ENCODE measurements at regions not wholly inside any gene's neighbourhood (a gene's known extent, or its start where the extent isn't known, plus 50 kb on each side); places are given as distances from the start of the nearest gene placed in this dataset.

DNA sequence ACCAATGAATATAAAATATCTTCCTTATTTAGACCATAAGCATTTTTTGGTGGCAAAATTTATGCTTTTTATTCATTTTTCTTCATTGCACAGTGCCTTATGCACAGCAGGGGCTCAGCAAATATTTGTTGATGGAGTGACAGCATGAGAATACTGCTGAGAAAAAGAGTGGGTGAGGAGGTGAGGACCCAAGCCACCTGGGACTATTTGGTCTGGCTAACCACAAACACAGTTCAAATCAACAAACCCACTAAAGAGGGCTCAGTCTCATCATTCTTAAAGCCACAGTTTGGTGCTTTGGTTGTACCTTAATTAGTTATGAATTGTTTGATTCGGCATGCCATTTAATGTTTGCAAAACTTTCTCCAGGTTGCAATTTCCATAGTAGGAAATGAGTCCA, 183.5 kb upstream of the ZNF521 start:
- Histone ChIP-seq H3K36me3 (ENCODE audit: control insufficient read depth in 1 of 2, insufficient read depth in 2 of 2, low read length in 2 of 2) (no peaks in the 10 kb centered on the region), H3K4me1 (ENCODE audit: control insufficient read depth in 1 of 2, insufficient read depth in 2 of 2, low read length in 2 of 2) (no peaks in the 10 kb centered on the region), H2AFZ (ENCODE audit: low read depth, low read length, poor library complexity, severe bottlenecking) (no peak overlapping the region), H3K4me2 (ENCODE audit: low read length) (no peak overlapping the region), H3K4me3 (replicated peaks in 1 of 2; ENCODE audit: low read depth in 1 of 2, low read length in 2 of 2) (no peak overlapping the region), H3K9ac (ENCODE audit: low read length) (no peak overlapping the region), H3K27ac (ENCODE audit: low read depth, low read length) (no peak overlapping the region), H3K9me2 (ENCODE audit: insufficient read depth) (no peaks in the 10 kb centered on the region), H3K27me3 (ENCODE audit: insufficient read depth, low read length) (no peaks in the 10 kb centered on the region), H4K20me1 (ENCODE audit: insufficient read depth) (no peaks in the 10 kb centered on the region), H3K79me2 (ENCODE audit: insufficient read depth, low read length) (no peaks in the 10 kb centered on the region), H3K9me3 (ENCODE audit: control insufficient read depth in 1 of 2, insufficient read depth in 1 of 2, low read depth in 1 of 2, low read length in 2 of 2) (no peaks in the 10 kb centered on the region; a peak in 1 of 4 replicates)
- intact Hi-C loops (cut with micrococcal nuclease) = no loop called here
- ATAC-seq (no peak), DNase-seq (ENCODE audit: low read depth, low spot score) (no peak)
- RAD21 ChIA-PET (ENCODE audit: low non-redundant PET in 1 of 2, low total read pairs in 2 of 2, uncharacterized antibody in 2 of 2, unreplicated experiment in 2 of 2) = no interaction called here
- CTCF ChIA-PET = no interaction called here
- BruUV-seq (replicated peaks) = no TSS peak
- POLR2A ChIA-PET = no interaction called here
- TF ChIP-seq RAD21 (IDR thresholded peaks at IDR 0.05; ENCODE audit: low read depth) = no peak
- TF ChIP-seq POLR2AphosphoS5 (IDR thresholded peaks at IDR 0.05; ENCODE audit: low read depth, low read length) = no peak
- TF ChIP-seq ATF3 (IDR thresholded peaks at IDR 0.05) = no peak
- TF ChIP-seq REST (IDR thresholded peaks at IDR 0.05; ENCODE audit: low read depth) = no peak
- TF ChIP-seq YY1 (IDR thresholded peaks at IDR 0.05; ENCODE audit: extremely low read depth, insufficient replicate concordance, low read depth, low read length) = no peak
- TF ChIP-seq EGR1 (IDR thresholded peaks at IDR 0.05; ENCODE audit: low read depth) = no peak
- no peak for TF ChIP-seq SIN3A (IDR thresholded peaks at IDR 0.05; ENCODE audit: low read depth)
- TF ChIP-seq ZFX (IDR thresholded peaks at IDR 0.05) = no peak
- no peak for TF ChIP-seq TCF7L2 (IDR thresholded peaks at IDR 0.05; ENCODE audit: borderline replicate concordance, extremely low read depth, insufficient read depth, insufficient read length)
- no peak for TF ChIP-seq SP1 (IDR thresholded peaks at IDR 0.05; ENCODE audit: low read depth)
- no peak for TF ChIP-seq SRF (IDR thresholded peaks at IDR 0.05; ENCODE audit: low read depth)
- TF ChIP-seq, protein P1, sequence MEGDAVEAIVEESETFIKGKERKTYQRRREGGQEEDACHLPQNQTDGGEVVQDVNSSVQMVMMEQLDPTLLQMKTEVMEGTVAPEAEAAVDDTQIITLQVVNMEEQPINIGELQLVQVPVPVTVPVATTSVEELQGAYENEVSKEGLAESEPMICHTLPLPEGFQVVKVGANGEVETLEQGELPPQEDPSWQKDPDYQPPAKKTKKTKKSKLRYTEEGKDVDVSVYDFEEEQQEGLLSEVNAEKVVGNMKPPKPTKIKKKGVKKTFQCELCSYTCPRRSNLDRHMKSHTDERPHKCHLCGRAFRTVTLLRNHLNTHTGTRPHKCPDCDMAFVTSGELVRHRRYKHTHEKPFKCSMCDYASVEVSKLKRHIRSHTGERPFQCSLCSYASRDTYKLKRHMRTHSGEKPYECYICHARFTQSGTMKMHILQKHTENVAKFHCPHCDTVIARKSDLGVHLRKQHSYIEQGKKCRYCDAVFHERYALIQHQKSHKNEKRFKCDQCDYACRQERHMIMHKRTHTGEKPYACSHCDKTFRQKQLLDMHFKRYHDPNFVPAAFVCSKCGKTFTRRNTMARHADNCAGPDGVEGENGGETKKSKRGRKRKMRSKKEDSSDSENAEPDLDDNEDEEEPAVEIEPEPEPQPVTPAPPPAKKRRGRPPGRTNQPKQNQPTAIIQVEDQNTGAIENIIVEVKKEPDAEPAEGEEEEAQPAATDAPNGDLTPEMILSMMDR (IDR thresholded peaks at IDR 0.05 in 2 of 3, conservative IDR thresholded peaks at IDR 0.05 in 1 of 3; ENCODE audit: borderline replicate concordance in 1 of 3, insufficient read depth in 1 of 3, low read depth in 2 of 3, low read length in 2 of 3) = no peak
- no peak for TF ChIP-seq EZH2phosphoT487 (IDR thresholded peaks at IDR 0.05; ENCODE audit: borderline replicate concordance)
- TF ChIP-seq FOSL1 (IDR thresholded peaks at IDR 0.05; ENCODE audit: low read depth) = no peak
- TF ChIP-seq CEBPB (IDR thresholded peaks at IDR 0.05; ENCODE audit: low read depth) = no peak
- TF ChIP-seq JUND (IDR thresholded peaks at IDR 0.05) = no peak
- TF ChIP-seq ZNF274 (IDR thresholded peaks at IDR 0.05; ENCODE audit: low read depth, low read length) = no peak
- no peak for TF ChIP-seq ELF1 (IDR thresholded peaks at IDR 0.05; ENCODE audit: borderline replicate concordance, low read depth)
- TF ChIP-seq EZH2 (IDR thresholded peaks at IDR 0.05) = no peak
- no peak for TF ChIP-seq CBX3 (IDR thresholded peaks at IDR 0.05; ENCODE audit: low read depth)

Data from HCT116 (cell line).